GM06990 (cell line): ENCODE measurements at regions not wholly inside any gene's neighbourhood (a gene's known extent, or its start where the extent isn't known, plus 50 kb on each side); places are given as distances from the start of the nearest gene placed in this dataset.

Source experiments
- DNase-seq: peaks from one replicate; pipeline ENCODE4 v3.0.0-alpha.2; 2011; ENCODE audit not compliant: insufficient read length; ENCODE audit errors: extremely low read depth
- H3K27me3 ChIP-seq: replicated peaks from 2 replicates; pipeline ENCODE4 v1.6.0; 2011; ENCODE audit warnings: low read length; ENCODE audit not compliant: control insufficient read depth, insufficient read depth
- H3K36me3 ChIP-seq: 2 replicates; pipeline ENCODE4 v1.5.1; 2011; ENCODE audit warnings: low read length; ENCODE audit not compliant: control insufficient read depth, insufficient read depth
- H3K4me3 ChIP-seq: replicated peaks from 2 replicates; pipeline ENCODE4 v1.5.1; 2011; ENCODE audit warnings: low read depth, mild to moderate bottlenecking, control low read depth, low read length
- CTCF ChIP-seq: IDR thresholded peaks from 2 replicates; pipeline ENCODE4 v1.5.1; 2011; ENCODE audit warnings: low read length, control low read depth, mild to moderate bottlenecking, inconsistent platforms; ENCODE audit not compliant: insufficient read depth, poor library complexity, severe bottlenecking

GRCh38 chr1:42013881-42014470 is 95.3 kb upstream of the HIVEP3 start:
- TF ChIP-seq CTCF: no peak
- no peaks in the 10 kb centered on the region for H3K27me3 ChIP-seq
- H3K4me3 ChIP-seq: no peak overlapping the region
- no peaks in the 10 kb centered on the region for H3K36me3 ChIP-seq
- no peak for DNase-seq

GRCh38 chr1:42012852-42013251 is 94.1 kb upstream of the HIVEP3 start:
- Histone ChIP-seq H3K27me3 (no peaks in the 10 kb centered on the region), H3K4me3 (no peak overlapping the region), H3K36me3 (no peaks in the 10 kb centered on the region)
- DNase-seq: no peak
- no peak for TF ChIP-seq CTCF

- H3K27me3 ChIP-seq: no peaks in the 10 kb centered on the region
- no peak for TF ChIP-seq CTCF
- DNase-seq: no peak
- H3K4me3 ChIP-seq: no peak overlapping the region
- H3K36me3 ChIP-seq: no peaks in the 10 kb centered on the region
Observed at GRCh38 chr1:42010381-42010780, 91.7 kb upstream of the HIVEP3 start.

- H3K27me3 ChIP-seq: no peaks in the 10 kb centered on the region
- no peak for DNase-seq
- H3K4me3 ChIP-seq: no peak overlapping the region
- no peak for TF ChIP-seq CTCF
- H3K36me3 ChIP-seq: no peaks in the 10 kb centered on the region
Observed at GRCh38 chr1:42008264-42008663, 89.5 kb upstream of the HIVEP3 start.

GRCh38 chr1:42006836-42007235 is 88.1 kb upstream of the HIVEP3 start:
- DNase-seq: no peak
- H3K36me3 ChIP-seq: no peaks in the 10 kb centered on the region
- no peak overlapping the region for H3K4me3 ChIP-seq
- H3K27me3 ChIP-seq: no peaks in the 10 kb centered on the region
- no peak for TF ChIP-seq CTCF

GRCh38 chr1:42006093-42006492 is 87.4 kb upstream of the HIVEP3 start:
- Histone ChIP-seq H3K36me3 (no peaks in the 10 kb centered on the region), H3K4me3 (no peak overlapping the region), H3K27me3 (no peaks in the 10 kb centered on the region)
- peak; percentile 26 for DNase-seq
- no peak for TF ChIP-seq CTCF
